Breast epithelium (tissue), 4 donors: ENCODE measurements at regions not wholly inside any gene's neighbourhood (a gene's known extent, or its start where the extent isn't known, plus 50 kb on each side); places are given as distances from the start of the nearest gene placed in this dataset.

Experiments used
- DNase-seq, 2 donors: peaks; one replicate each; pipeline ENCODE4 v3.0.0-alpha.2; 2019; ENCODE audit warnings: low spot score in 2 of 2
- H3K27ac ChIP-seq, 2 donors: fragments of 200-600 bp; sonication (generic) in 1 of 2; one replicate each; pipeline ENCODE4 v1.5.1; 2016 to 2019; ENCODE audit warnings: mild to moderate bottlenecking in 1 of 2
- H3K27me3 ChIP-seq, 2 donors: fragments of 200-600 bp; sonication (generic) in 1 of 2; one replicate each; pipeline versions ENCODE4 v1.5.1 to v1.6.0; 2017 to 2019; ENCODE audit warnings: control low read depth in 1 of 2, mild to moderate bottlenecking in 1 of 2
- H3K36me3 ChIP-seq: fragments of 200-600 bp; one replicate; pipeline ENCODE4 v1.5.1; 2019
- H3K4me1 ChIP-seq, 2 donors: fragments of 200-600 bp; sonication (generic); one replicate each; pipeline ENCODE4 v1.5.1; 2016 to 2019; ENCODE audit warnings: control low read depth in 1 of 2
- H3K4me3 ChIP-seq, 3 donors: fragments of 200-600 bp; sonication (generic); 1 replicate in 2 of 3; 2 replicates in 1 of 3; pipeline ENCODE4 v1.5.1; 2016 to 2019; ENCODE audit warnings: mild to moderate bottlenecking in 3 of 3, moderate library complexity in 2 of 3
- H3K9me3 ChIP-seq, 2 donors: fragments of 200-600 bp; sonication (generic) in 1 of 2; one replicate each; pipeline ENCODE4 v1.5.1; 2016 to 2019; ENCODE audit warnings: control low read depth in 1 of 2
- POLR2A ChIP-seq: fragments of 450-650 bp; IDR thresholded peaks from one replicate; pipeline ENCODE4 v1.6.1; 2016; ENCODE audit warnings: antibody characterized with exemption, mild to moderate bottlenecking, moderate library complexity
- POLR2AphosphoS5 ChIP-seq, 3 donors: sonication (generic); formaldehyde crosslinking; IDR thresholded peaks; one replicate each; pipeline ENCODE4 v1.6.1; 2017; ENCODE audit warnings: antibody characterized with exemption in 3 of 3
- intact Hi-C: fragments of 100-400 bp; cut with DNase I; formaldehyde crosslinking; loops from one replicate; pipeline ENCODE4 v1.15.1; 2023; ENCODE audit warnings: low total_unique reads
- TF ChIP-seq, protein P1 (sequence below), 3 donors: fragments of 450-650 bp; IDR thresholded peaks; one replicate each; pipeline ENCODE4 v1.5.1; 2016 to 2017; ENCODE audit warnings: antibody characterized with exemption in 3 of 3, mild to moderate bottlenecking in 3 of 3, moderate library complexity in 3 of 3

GRCh38 chr3:187805774-187806173, 60.5 kb upstream of the BCL6 start:
- H3K27ac ChIP-seq, result peak overlapping the region; percentile 55 to 93
- H3K9me3 ChIP-seq, result no peaks in the 10 kb centered on the region
- no peak for TF ChIP-seq POLR2AphosphoS5 (IDR thresholded peaks at IDR 0.05)
- no peak for TF ChIP-seq POLR2A
- TF ChIP-seq, protein P1, sequence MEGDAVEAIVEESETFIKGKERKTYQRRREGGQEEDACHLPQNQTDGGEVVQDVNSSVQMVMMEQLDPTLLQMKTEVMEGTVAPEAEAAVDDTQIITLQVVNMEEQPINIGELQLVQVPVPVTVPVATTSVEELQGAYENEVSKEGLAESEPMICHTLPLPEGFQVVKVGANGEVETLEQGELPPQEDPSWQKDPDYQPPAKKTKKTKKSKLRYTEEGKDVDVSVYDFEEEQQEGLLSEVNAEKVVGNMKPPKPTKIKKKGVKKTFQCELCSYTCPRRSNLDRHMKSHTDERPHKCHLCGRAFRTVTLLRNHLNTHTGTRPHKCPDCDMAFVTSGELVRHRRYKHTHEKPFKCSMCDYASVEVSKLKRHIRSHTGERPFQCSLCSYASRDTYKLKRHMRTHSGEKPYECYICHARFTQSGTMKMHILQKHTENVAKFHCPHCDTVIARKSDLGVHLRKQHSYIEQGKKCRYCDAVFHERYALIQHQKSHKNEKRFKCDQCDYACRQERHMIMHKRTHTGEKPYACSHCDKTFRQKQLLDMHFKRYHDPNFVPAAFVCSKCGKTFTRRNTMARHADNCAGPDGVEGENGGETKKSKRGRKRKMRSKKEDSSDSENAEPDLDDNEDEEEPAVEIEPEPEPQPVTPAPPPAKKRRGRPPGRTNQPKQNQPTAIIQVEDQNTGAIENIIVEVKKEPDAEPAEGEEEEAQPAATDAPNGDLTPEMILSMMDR (IDR thresholded peaks at IDR 0.05), result no peak
- H3K4me1 ChIP-seq, result peaks cover 0 to 10% of the 10 kb centered on the region in 2 donors
- no peak for DNase-seq
- intact Hi-C loops, result no loop called here
- H3K27me3 ChIP-seq, result no peaks in the 10 kb centered on the region
- H3K36me3 ChIP-seq, result no peaks in the 10 kb centered on the region
- no peak overlapping the region for H3K4me3 ChIP-seq

GRCh38 chr3:187807086-187807862, 62.0 kb upstream of the BCL6 start:
- TF ChIP-seq POLR2A, result no peak
- TF ChIP-seq, protein P1 (IDR thresholded peaks at IDR 0.05), result no peak
- no peak for TF ChIP-seq POLR2AphosphoS5 (IDR thresholded peaks at IDR 0.05)
- no peaks in the 10 kb centered on the region for H3K36me3 ChIP-seq
- peaks cover 0 to 18% of the 10 kb centered on the region in 2 donors for H3K4me1 ChIP-seq
- H3K9me3 ChIP-seq, result no peaks in the 10 kb centered on the region
- H3K27me3 ChIP-seq, result no peaks in the 10 kb centered on the region
- intact Hi-C loops, result no loop called here
- no peak for DNase-seq
- H3K27ac ChIP-seq, result peak overlapping the region; percentile 91 to 93
- no peak overlapping the region for H3K4me3 ChIP-seq

DNA sequence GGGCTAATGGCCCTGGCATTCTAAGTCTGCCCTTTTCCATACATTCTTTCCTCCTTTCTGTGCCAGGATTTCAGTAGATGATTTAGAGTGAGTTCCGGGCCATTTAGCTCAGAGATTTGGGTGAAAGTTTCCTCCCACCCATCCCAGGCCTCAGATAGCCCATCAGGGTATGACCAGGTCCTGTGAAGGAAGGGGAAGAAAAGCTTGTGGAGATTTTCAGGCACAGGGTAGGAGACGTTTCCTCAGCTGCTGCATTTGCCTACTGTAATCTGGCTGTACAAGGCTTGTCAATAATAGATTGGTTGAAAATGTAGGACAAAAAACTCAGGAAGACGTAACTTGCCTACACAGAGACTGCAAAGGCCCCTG, 63.2 kb upstream of the BCL6 start:
- intact Hi-C loops, result no loop called here
- H3K27me3 ChIP-seq, result no peaks in the 10 kb centered on the region
- DNase-seq, result no peak
- no peaks in the 10 kb centered on the region for H3K9me3 ChIP-seq
- peaks cover 0 to 18% of the 10 kb centered on the region in 2 donors for H3K4me1 ChIP-seq
- peak overlapping the region; percentile 91 to 93 for H3K27ac ChIP-seq
- TF ChIP-seq POLR2A (no peak), POLR2AphosphoS5 (IDR thresholded peaks at IDR 0.05) (no peak)
- TF ChIP-seq, protein P1 (IDR thresholded peaks at IDR 0.05), result no peak
- no peaks in the 10 kb centered on the region for H3K36me3 ChIP-seq
- peak overlapping the region in 2 of 3 donors; percentile 29 to 45 for H3K4me3 ChIP-seq

DNA sequence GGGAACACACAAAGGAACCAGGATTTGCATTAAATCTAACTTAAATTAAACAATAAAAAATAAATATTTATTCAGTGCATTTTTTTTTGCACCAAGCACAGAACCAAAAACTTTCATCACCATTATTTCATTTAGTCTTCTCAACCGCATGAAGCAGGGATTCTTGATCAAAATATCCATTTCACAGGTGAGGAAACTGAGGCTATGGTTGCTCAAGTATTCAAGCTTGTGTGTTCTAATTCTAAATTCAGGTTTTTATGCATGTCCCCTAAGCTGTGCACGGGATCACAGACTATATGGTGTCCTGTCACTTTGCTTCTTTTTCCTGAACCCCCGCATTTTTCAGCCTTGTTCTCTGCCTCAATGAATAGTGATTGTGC, 64.3 kb upstream of the BCL6 start:
- TF ChIP-seq POLR2A, result no peak
- no peak for TF ChIP-seq POLR2AphosphoS5 (IDR thresholded peaks at IDR 0.05)
- TF ChIP-seq, protein P1 (IDR thresholded peaks at IDR 0.05), result no peak
- no peaks in the 10 kb centered on the region for H3K27me3 ChIP-seq
- H3K4me1 ChIP-seq, result peaks cover 0 to 18% of the 10 kb centered on the region in 2 donors
- DNase-seq, result no peak
- intact Hi-C loops, result no loop called here
- no peaks in the 10 kb centered on the region for H3K36me3 ChIP-seq
- H3K9me3 ChIP-seq, result no peaks in the 10 kb centered on the region
- peak overlapping the region; percentile 53 to 93 for H3K27ac ChIP-seq
- no peak overlapping the region for H3K4me3 ChIP-seq

- no peak for DNase-seq
- intact Hi-C loops, result no loop called here
- no peaks in the 10 kb centered on the region for H3K36me3 ChIP-seq
- TF ChIP-seq POLR2AphosphoS5 (IDR thresholded peaks at IDR 0.05) (no peak), POLR2A (no peak)
- TF ChIP-seq, protein P1 (IDR thresholded peaks at IDR 0.05), result no peak
- peak overlapping the region; percentile 53 to 93 for H3K27ac ChIP-seq
- peaks cover 0 to 18% of the 10 kb centered on the region in 2 donors for H3K4me1 ChIP-seq
- H3K9me3 ChIP-seq, result no peaks in the 10 kb centered on the region
- no peak overlapping the region for H3K4me3 ChIP-seq
- H3K27me3 ChIP-seq, result no peaks in the 10 kb centered on the region
These were observed 64.8 kb upstream of the BCL6 start for GRCh38 chr3:187810021-187810446.
